K562 (cell line): ENCODE measurements at regions not wholly inside any gene's neighbourhood (a gene's known extent, or its start where the extent isn't known, plus 50 kb on each side); places are given as distances from the start of the nearest gene placed in this dataset.

Experiments
- ARID2 ChIP-seq: fragments of 450-650 bp; IDR thresholded peaks from 2 replicates; pipeline ENCODE4 v1.6.1; 2017; ENCODE audit warnings: antibody characterized with exemption, mild to moderate bottlenecking
- ARID4B ChIP-seq: sonication (generic); formaldehyde crosslinking; IDR thresholded peaks from 2 replicates; pipeline ENCODE4 v1.8.0; 2022; ENCODE audit warnings: mild to moderate bottlenecking, missing genetic modification reagents
- ILK ChIP-seq: fragments of 450-650 bp; IDR thresholded peaks from 2 replicates; pipeline ENCODE4 v1.6.1; 2016; ENCODE audit warnings: missing genetic modification characterization, low read depth, mild to moderate bottlenecking, missing compliant biosample characterization, moderate library complexity, borderline replicate concordance
- KDM4B ChIP-seq, 2 experiments: fragments of 450-650 bp in 1 of 2; sonication (generic) in 1 of 2; IDR thresholded peaks; 2 replicates each; pipeline ENCODE4 v1.6.1; 2016 to 2017; ENCODE audit warnings: borderline replicate concordance in 2 of 2, antibody characterized with exemption in 1 of 2, low read depth in 1 of 2, mild to moderate bottlenecking in 1 of 2
- TEAD4 ChIP-seq, 2 experiments: sonication (generic) in 1 of 2; formaldehyde crosslinking in 1 of 2; IDR thresholded peaks; 2 replicates each; pipeline versions ENCODE4 v1.6.1 to v1.8.0; 2012 to 2022; ENCODE audit warnings: borderline replicate concordance in 1 of 2, inconsistent platforms in 1 of 2, low read length in 1 of 2, mild to moderate bottlenecking in 1 of 2, missing genetic modification reagents in 1 of 2
- ZBTB11 ChIP-seq, 3 experiments: fragments of 200-800 bp in 1 of 3; fragments of 250-450 bp in 1 of 3; fragments of 450-650 bp in 1 of 3; sonication (Bioruptor Pico) in 1 of 3; sonication (Bioruptor generic) in 1 of 3; formaldehyde crosslinking in 1 of 3; IDR thresholded peaks; 2 replicates each; pipeline versions ENCODE4 v1.6.1 to v1.8.0; 2016 to 2022; ENCODE audit warnings: mild to moderate bottlenecking in 2 of 3, missing genetic modification characterization in 2 of 3, missing compliant biosample characterization in 1 of 3, moderate library complexity in 1 of 3

DNA sequence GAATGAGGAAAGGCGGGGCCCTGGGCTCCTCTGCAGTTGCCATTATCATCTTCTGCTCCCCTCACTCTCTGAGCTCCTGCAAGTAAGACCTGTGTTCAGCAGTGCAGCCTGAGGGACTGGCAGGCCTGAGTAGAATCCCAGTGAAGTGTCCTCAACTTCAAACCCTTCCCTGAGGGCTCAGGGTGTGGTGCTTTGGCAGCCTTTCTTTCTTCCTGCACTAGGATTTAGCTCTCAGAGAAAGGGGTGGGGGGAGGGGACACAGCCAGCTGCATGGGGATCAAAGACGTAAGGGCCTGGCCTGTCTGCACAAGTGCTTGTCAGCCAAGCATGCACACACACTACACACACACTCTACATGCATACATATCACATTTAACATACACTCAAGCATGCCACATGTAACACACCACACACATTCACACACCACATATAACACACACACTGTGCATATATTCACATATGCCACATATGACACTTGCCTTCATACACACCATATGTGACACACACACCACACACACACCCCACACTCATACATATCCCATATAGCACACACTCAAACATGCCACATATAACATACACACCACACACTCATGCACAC is 223.4 kb upstream of the RPL34 start (continued):
- TF ChIP-seq ARID4B (CRISPR knock-in tag) (no peak), TEAD4 (IDR thresholded peaks at IDR 0.05; ENCODE audit: low read length) (no peak), TEAD4 (CRISPR knock-in tag; IDR thresholded peaks at IDR 0.05; ENCODE audit: borderline replicate concordance) (no peak), ZBTB11 (CRISPR knock-in tag; IDR thresholded peaks at IDR 0.05) (no peak), ILK (tag) (no peak), ARID2 (no peak), KDM4B (IDR thresholded peaks at IDR 0.05; ENCODE audit: borderline replicate concordance in 2 of 2, low read depth in 1 of 2) (no peak)
